Neural progenitor cell (in vitro differentiated cells): ENCODE measurements at regions not wholly inside any gene's neighbourhood (a gene's known extent, or its start where the extent isn't known, plus 50 kb on each side); places are given as distances from the start of the nearest gene placed in this dataset.

ENCODE experiments used
- DNase-seq: peaks from one replicate; pipeline ENCODE4 v3.0.0-alpha.2; 2016; ENCODE audit warnings: low spot score
- H2AFZ ChIP-seq: fragments of 200-600 bp; sonication (generic); replicated peaks from 2 replicates; pipeline ENCODE4 v1.6.1; 2016; ENCODE audit warnings: antibody characterized with exemption
- H3F3A ChIP-seq: fragments of 200-600 bp; sonication (generic); 2 replicates; pipeline ENCODE4 v1.6.1; 2016; ENCODE audit warnings: antibody characterized with exemption, low read depth
- H3K27ac ChIP-seq: fragments of 200-600 bp; sonication (generic); 2 replicates; pipeline ENCODE4 v1.5.1; 2016; ENCODE audit warnings: mild to moderate bottlenecking
- H3K27me3 ChIP-seq: fragments of 200-600 bp; sonication (generic); 2 replicates; pipeline ENCODE4 v1.6.1; 2016; ENCODE audit warnings: mild to moderate bottlenecking, moderate library complexity
- H3K36me3 ChIP-seq: fragments of 200-600 bp; sonication (generic); 2 replicates; pipeline ENCODE4 v1.5.1; 2016
- H3K4me1 ChIP-seq: fragments of 200-600 bp; sonication (generic); 2 replicates; pipeline ENCODE4 v1.6.1; 2016; ENCODE audit warnings: mixed run types
- H3K4me2 ChIP-seq: fragments of 200-600 bp; sonication (generic); 2 replicates; pipeline ENCODE4 v1.6.1; 2016
- H3K4me3 ChIP-seq: fragments of 200-600 bp; sonication (generic); 2 replicates; pipeline ENCODE4 v1.5.1; 2016
- H3K79me2 ChIP-seq: fragments of 200-600 bp; sonication (generic); 2 replicates; pipeline ENCODE4 v1.6.1; 2016; ENCODE audit warnings: low read depth
- H3K9ac ChIP-seq: fragments of 200-600 bp; sonication (generic); 2 replicates; pipeline ENCODE4 v1.6.1; 2016
- H3K9me3 ChIP-seq: fragments of 200-600 bp; sonication (generic); 2 replicates; pipeline ENCODE4 v1.5.1; 2016; ENCODE audit warnings: low read depth
- H4K20me1 ChIP-seq: fragments of 200-600 bp; sonication (generic); 2 replicates; pipeline ENCODE4 v1.6.1; 2016; ENCODE audit warnings: low read depth
- H3K27ac Mint-ChIP-seq: 3 replicates; pipeline ENCODE4 v1.8.0; 2021; ENCODE audit warnings: mixed read lengths
- H3K27me3 Mint-ChIP-seq: 2 replicates; pipeline ENCODE4 v1.8.0; 2022; ENCODE audit warnings: low read depth, mild to moderate bottlenecking, inconsistent platforms, moderate library complexity, mixed read lengths; ENCODE audit not compliant: insufficient read depth
- H3K36me3 Mint-ChIP-seq: 3 replicates; pipeline ENCODE4 v1.8.0; 2021; ENCODE audit warnings: mixed read lengths
- H3K4me1 Mint-ChIP-seq: 3 replicates; pipeline ENCODE4 v1.8.0; 2021; ENCODE audit warnings: mixed read lengths
- H3K4me3 Mint-ChIP-seq: 3 replicates; pipeline ENCODE4 v1.8.0; 2021; ENCODE audit warnings: mild to moderate bottlenecking, moderate library complexity, mixed read lengths
- H3K9me3 Mint-ChIP-seq: 3 replicates; pipeline ENCODE4 v1.8.0; 2020; ENCODE audit warnings: mixed read lengths
- EZH2 ChIP-seq: fragments of 200-600 bp; sonication (generic); IDR thresholded peaks from 2 replicates; pipeline ENCODE4 v1.6.1; 2017; ENCODE audit warnings: antibody characterized with exemption, mild to moderate bottlenecking, moderate library complexity
- EZH2phosphoT487 ChIP-seq: fragments of 200-600 bp; sonication (generic); IDR thresholded peaks from 2 replicates; pipeline ENCODE4 v1.6.1; 2017; ENCODE audit warnings: antibody characterized with exemption
- TF ChIP-seq, protein P1 (sequence below): fragments of 200-600 bp; sonication (generic); IDR thresholded peaks from 2 replicates; pipeline ENCODE4 v1.5.1; 2017; ENCODE audit warnings: antibody characterized with exemption, mild to moderate bottlenecking

- H3K36me3 Mint-ChIP-seq: no peaks in the 10 kb centered on the region
- H3K36me3 ChIP-seq: no peaks in the 10 kb centered on the region
- no peak overlapping the region for H3K4me2 ChIP-seq
- H3K27ac Mint-ChIP-seq: no peak overlapping the region
- no peaks in the 10 kb centered on the region for H4K20me1 ChIP-seq
- no peak overlapping the region for H3K27ac ChIP-seq
- H3K4me3 ChIP-seq: no peak overlapping the region
- H3F3A ChIP-seq: no peaks in the 10 kb centered on the region
- no peak overlapping the region for H2AFZ ChIP-seq
- no peak overlapping the region for H3K4me3 Mint-ChIP-seq
- no peaks in the 10 kb centered on the region for H3K9me3 Mint-ChIP-seq
- no peak overlapping the region for H3K9ac ChIP-seq
- DNase-seq: no peak
- TF ChIP-seq, protein P1, sequence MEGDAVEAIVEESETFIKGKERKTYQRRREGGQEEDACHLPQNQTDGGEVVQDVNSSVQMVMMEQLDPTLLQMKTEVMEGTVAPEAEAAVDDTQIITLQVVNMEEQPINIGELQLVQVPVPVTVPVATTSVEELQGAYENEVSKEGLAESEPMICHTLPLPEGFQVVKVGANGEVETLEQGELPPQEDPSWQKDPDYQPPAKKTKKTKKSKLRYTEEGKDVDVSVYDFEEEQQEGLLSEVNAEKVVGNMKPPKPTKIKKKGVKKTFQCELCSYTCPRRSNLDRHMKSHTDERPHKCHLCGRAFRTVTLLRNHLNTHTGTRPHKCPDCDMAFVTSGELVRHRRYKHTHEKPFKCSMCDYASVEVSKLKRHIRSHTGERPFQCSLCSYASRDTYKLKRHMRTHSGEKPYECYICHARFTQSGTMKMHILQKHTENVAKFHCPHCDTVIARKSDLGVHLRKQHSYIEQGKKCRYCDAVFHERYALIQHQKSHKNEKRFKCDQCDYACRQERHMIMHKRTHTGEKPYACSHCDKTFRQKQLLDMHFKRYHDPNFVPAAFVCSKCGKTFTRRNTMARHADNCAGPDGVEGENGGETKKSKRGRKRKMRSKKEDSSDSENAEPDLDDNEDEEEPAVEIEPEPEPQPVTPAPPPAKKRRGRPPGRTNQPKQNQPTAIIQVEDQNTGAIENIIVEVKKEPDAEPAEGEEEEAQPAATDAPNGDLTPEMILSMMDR: no peak
- TF ChIP-seq EZH2: no peak
- TF ChIP-seq EZH2phosphoT487: no peak
- no peaks in the 10 kb centered on the region for H3K9me3 ChIP-seq
- no peaks in the 10 kb centered on the region for H3K27me3 Mint-ChIP-seq
- H3K79me2 ChIP-seq: no peaks in the 10 kb centered on the region
- H3K27me3 ChIP-seq: no peaks in the 10 kb centered on the region
- no peaks in the 10 kb centered on the region for H3K4me1 ChIP-seq
- H3K4me1 Mint-ChIP-seq: no peaks in the 10 kb centered on the region
Observed at GRCh38 chr20:40230486-40230885, 458.6 kb downstream of the MAFB start.

- H3F3A ChIP-seq: no peaks in the 10 kb centered on the region
- H3K4me1 ChIP-seq: no peaks in the 10 kb centered on the region
- no peak overlapping the region for H3K9ac ChIP-seq
- DNase-seq: no peak
- H3K27me3 ChIP-seq: no peaks in the 10 kb centered on the region
- no peak overlapping the region for H3K27ac Mint-ChIP-seq
- no peaks in the 10 kb centered on the region for H3K36me3 Mint-ChIP-seq
- H2AFZ ChIP-seq: no peak overlapping the region
- no peaks in the 10 kb centered on the region for H3K27me3 Mint-ChIP-seq
- no peaks in the 10 kb centered on the region for H4K20me1 ChIP-seq
- no peak overlapping the region for H3K4me3 Mint-ChIP-seq
- no peaks in the 10 kb centered on the region for H3K4me1 Mint-ChIP-seq
- no peaks in the 10 kb centered on the region for H3K79me2 ChIP-seq
- H3K27ac ChIP-seq: no peak overlapping the region
- no peaks in the 10 kb centered on the region for H3K9me3 ChIP-seq
- H3K9me3 Mint-ChIP-seq: no peaks in the 10 kb centered on the region
- no peak overlapping the region for H3K4me3 ChIP-seq
- no peak overlapping the region for H3K4me2 ChIP-seq
- no peaks in the 10 kb centered on the region for H3K36me3 ChIP-seq
- no peak for TF ChIP-seq EZH2phosphoT487
- no peak for TF ChIP-seq EZH2
- TF ChIP-seq, protein P1: no peak
Observed at GRCh38 chr20:40225596-40225995, 463.4 kb downstream of the MAFB start.

DNA sequence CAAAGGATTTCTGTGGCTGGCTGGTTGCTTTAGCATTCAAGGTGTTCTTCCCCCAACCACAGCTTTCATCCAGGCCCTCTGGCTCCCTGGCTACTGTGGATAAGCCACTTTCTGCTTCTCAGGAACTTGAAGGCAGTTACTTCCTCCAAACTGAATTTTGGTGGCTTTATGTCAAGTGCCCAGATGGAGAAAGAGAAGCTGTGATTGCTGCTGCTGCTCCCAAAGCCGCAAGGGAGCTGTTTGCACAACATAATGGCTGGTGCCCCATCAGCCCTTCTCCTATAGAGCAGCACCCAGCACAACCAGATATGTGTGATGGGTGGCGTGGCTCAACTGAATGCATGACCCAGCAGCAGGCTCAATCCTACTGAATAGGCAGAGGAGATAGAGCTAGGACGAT is 465.2 kb downstream of the MAFB start:
- Histone ChIP-seq H3K4me1 (no peaks in the 10 kb centered on the region), H4K20me1 (no peaks in the 10 kb centered on the region), H3K4me3 (no peak overlapping the region), H2AFZ (no peak overlapping the region), H3K9ac (no peak overlapping the region), H3K36me3 (no peaks in the 10 kb centered on the region), H3K9me3 (no peaks in the 10 kb centered on the region), H3K4me2 (no peak overlapping the region), H3F3A (no peaks in the 10 kb centered on the region), H3K27me3 (no peaks in the 10 kb centered on the region), H3K79me2 (no peaks in the 10 kb centered on the region), H3K27ac (no peak overlapping the region)
- H3K27me3 Mint-ChIP-seq: no peaks in the 10 kb centered on the region
- TF ChIP-seq EZH2 (no peak), EZH2phosphoT487 (no peak)
- TF ChIP-seq, protein P1: no peak
- no peak overlapping the region for H3K27ac Mint-ChIP-seq
- peaks cover under 1% of the 10 kb centered on the region for H3K4me1 Mint-ChIP-seq
- no peaks in the 10 kb centered on the region for H3K36me3 Mint-ChIP-seq
- DNase-seq: no peak
- H3K9me3 Mint-ChIP-seq: no peaks in the 10 kb centered on the region
- H3K4me3 Mint-ChIP-seq: no peak overlapping the region
